Heart right ventricle (tissue), 16 donors: ENCODE measurements at regions not wholly inside any gene's neighbourhood (a gene's known extent, or its start where the extent isn't known, plus 50 kb on each side); places are given as distances from the start of the nearest gene placed in this dataset.

Experiments used
- ATAC-seq, 8 donors: fragments of 200-7000 bp; cut with Tn5 transposase; one replicate each; pipeline ENCODE4 v1.9.1; 2020; ENCODE audit warnings: mild to moderate bottlenecking in 8 of 8, moderate library complexity in 8 of 8, moderate number of reproducible peaks in 1 of 8
- DNase-seq, 2 donors: peaks; one replicate each; pipeline ENCODE4 v3.0.0-alpha.2; 2020
- H3K27ac ChIP-seq, 10 donors: fragments of 200-600 bp; sonication (generic) in 2 of 10; one replicate each; pipeline versions ENCODE4 v1.5.0 to v1.8.0; 2020 to 2022; ENCODE audit warnings: mild to moderate bottlenecking in 3 of 10
- H3K27me3 ChIP-seq, 7 donors: fragments of 200-600 bp; one replicate each; pipeline ENCODE4 v1.8.0; 2021 to 2022; ENCODE audit warnings: mild to moderate bottlenecking in 2 of 7
- H3K36me3 ChIP-seq, 9 donors: fragments of 200-600 bp; sonication (generic) in 1 of 9; one replicate each; pipeline versions ENCODE4 v1.5.0 to v1.8.0; 2020 to 2022; ENCODE audit warnings: mild to moderate bottlenecking in 2 of 9
- H3K4me1 ChIP-seq, 9 donors: fragments of 200-600 bp; sonication (generic) in 1 of 9; one replicate each; pipeline versions ENCODE4 v1.5.0 to v1.8.0; 2020 to 2022; ENCODE audit warnings: mild to moderate bottlenecking in 4 of 9
- H3K4me3 ChIP-seq, 10 donors: fragments of 200-600 bp; sonication (generic) in 2 of 10; one replicate each; pipeline versions ENCODE4 v1.5.0 to v1.8.0; 2020 to 2022; ENCODE audit warnings: mild to moderate bottlenecking in 7 of 10, moderate library complexity in 2 of 10
- H3K9me3 ChIP-seq, 11 donors: fragments of 200-600 bp in 10 of 11; sonication (generic) in 2 of 11; one replicate each; pipeline versions ENCODE4 v1.5.0 to v1.8.0; 2013 to 2022; ENCODE audit warnings: mild to moderate bottlenecking in 2 of 11, control low read depth in 1 of 11, moderate library complexity in 1 of 11
- WGBS, 2 donors: extraction: QIAGEN DNeasy Blood & Tissue Kit; methylation state at CpG; one replicate each; pipeline ENCODE4 v1.1.7; 2013; ENCODE audit warnings: inconsistent platforms in 1 of 2; 5-methylcytosine and 5-hydroxymethylcytosine counted together
- intact Hi-C, 10 donors: fragments of 100-400 bp; cut with DNase I; formaldehyde crosslinking; loops; one replicate each; pipeline versions ENCODE4 v1.11.1 to v1.14.2; 2022
- TF ChIP-seq, protein P1 (sequence below), 9 donors: fragments of 200-600 bp; sonication (generic) in 2 of 9; IDR thresholded peaks; one replicate each; pipeline versions ENCODE4 v1.5.0 to v1.8.0; 2021 to 2022; ENCODE audit warnings: antibody characterized with exemption in 9 of 9, mild to moderate bottlenecking in 5 of 9, moderate library complexity in 1 of 9
- donor health status: Arrhythmogenic right ventricular cardiomyopathy.
- donor health status: ischemic (EF 13 %, LVEDD 7.1; RV severe dilation, severe dysfunction).
- donor health status: healthy with polysubstance abuse.
- donor health status: DM: no; HTN: yes; CAD: no.
- donor health status: DM: no; HTN: no; CAD: no.
- donor health status: ischemic (EF 25% LVEDD 6.9; RV normal size, moderate dysfunction).
- donor health status: ischemic (EF 25% LVEDD 5.7; RV mildly dilated, moderate dysfunction).
- donor health status: healthy.
- donor health status: DM: yes; HTN: yes; CAD: no.
- donor health status: Ischemic cardiomyopathy.
- donor health status: ischemic (EF 35%, LVEDD 5.7; RV mildly dilated, moderate dysfunction).
- donor health status: nonischemic (EF 11% LVEDD 7.7; RV severe dilation, severe dysfunction).
- donor health status: DM: yes; HTN: yes; CAD: no.
- donor health status: PGD.
- donor health status: ischemic (EF 29% LVEDD 5.4; RV normal size, mild dysfunction).
- donor health status: nonischemic (EF 23%, LVEDD 6.1; RV moderate dilation, normal function).

GRCh38 chr1:229110986-229111385 is 159.9 kb upstream of the RAB4A start:
- intact Hi-C loops: no loop called here

GRCh38 chr1:229111703-229112319 is 159.1 kb upstream of the RAB4A start:
- intact Hi-C loops: no loop called here
- H3K4me1 ChIP-seq: peaks cover 0 to 12% (median 0%) of the 10 kb centered on the region in 9 donors
- WGBS, 2 donors: 87 to 89% methylated on average over 6 of the region's 6 CpGs
- ATAC-seq: no peak
- no peak overlapping the region for H3K4me3 ChIP-seq
- no peak overlapping the region for H3K27ac ChIP-seq
- H3K27me3 ChIP-seq: peaks cover 0 to 17% (median 0%) of the 10 kb centered on the region in 7 donors
- TF ChIP-seq, protein P1, sequence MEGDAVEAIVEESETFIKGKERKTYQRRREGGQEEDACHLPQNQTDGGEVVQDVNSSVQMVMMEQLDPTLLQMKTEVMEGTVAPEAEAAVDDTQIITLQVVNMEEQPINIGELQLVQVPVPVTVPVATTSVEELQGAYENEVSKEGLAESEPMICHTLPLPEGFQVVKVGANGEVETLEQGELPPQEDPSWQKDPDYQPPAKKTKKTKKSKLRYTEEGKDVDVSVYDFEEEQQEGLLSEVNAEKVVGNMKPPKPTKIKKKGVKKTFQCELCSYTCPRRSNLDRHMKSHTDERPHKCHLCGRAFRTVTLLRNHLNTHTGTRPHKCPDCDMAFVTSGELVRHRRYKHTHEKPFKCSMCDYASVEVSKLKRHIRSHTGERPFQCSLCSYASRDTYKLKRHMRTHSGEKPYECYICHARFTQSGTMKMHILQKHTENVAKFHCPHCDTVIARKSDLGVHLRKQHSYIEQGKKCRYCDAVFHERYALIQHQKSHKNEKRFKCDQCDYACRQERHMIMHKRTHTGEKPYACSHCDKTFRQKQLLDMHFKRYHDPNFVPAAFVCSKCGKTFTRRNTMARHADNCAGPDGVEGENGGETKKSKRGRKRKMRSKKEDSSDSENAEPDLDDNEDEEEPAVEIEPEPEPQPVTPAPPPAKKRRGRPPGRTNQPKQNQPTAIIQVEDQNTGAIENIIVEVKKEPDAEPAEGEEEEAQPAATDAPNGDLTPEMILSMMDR (IDR thresholded peaks at IDR 0.05): no peak
- H3K9me3 ChIP-seq: no peaks in the 10 kb centered on the region
- DNase-seq: no peak
- H3K36me3 ChIP-seq: no peaks in the 10 kb centered on the region

More at GRCh38 chr1:229110986-229111385, 159.9 kb upstream of the RAB4A start:
- H3K36me3 ChIP-seq: no peaks in the 10 kb centered on the region
- H3K27ac ChIP-seq: no peak overlapping the region
- H3K9me3 ChIP-seq: no peaks in the 10 kb centered on the region
- WGBS, 2 donors: 91 to 95% methylated on average over 1 of the region's 1 CpG
- ATAC-seq: no peak
- H3K4me1 ChIP-seq: peaks cover 0 to 12% (median 0%) of the 10 kb centered on the region in 9 donors
- peaks cover 0 to 25% (median 0%) of the 10 kb centered on the region in 7 donors for H3K27me3 ChIP-seq
- TF ChIP-seq, protein P1 (IDR thresholded peaks at IDR 0.05): no peak
- H3K4me3 ChIP-seq: no peak overlapping the region
- no peak for DNase-seq

DNA sequence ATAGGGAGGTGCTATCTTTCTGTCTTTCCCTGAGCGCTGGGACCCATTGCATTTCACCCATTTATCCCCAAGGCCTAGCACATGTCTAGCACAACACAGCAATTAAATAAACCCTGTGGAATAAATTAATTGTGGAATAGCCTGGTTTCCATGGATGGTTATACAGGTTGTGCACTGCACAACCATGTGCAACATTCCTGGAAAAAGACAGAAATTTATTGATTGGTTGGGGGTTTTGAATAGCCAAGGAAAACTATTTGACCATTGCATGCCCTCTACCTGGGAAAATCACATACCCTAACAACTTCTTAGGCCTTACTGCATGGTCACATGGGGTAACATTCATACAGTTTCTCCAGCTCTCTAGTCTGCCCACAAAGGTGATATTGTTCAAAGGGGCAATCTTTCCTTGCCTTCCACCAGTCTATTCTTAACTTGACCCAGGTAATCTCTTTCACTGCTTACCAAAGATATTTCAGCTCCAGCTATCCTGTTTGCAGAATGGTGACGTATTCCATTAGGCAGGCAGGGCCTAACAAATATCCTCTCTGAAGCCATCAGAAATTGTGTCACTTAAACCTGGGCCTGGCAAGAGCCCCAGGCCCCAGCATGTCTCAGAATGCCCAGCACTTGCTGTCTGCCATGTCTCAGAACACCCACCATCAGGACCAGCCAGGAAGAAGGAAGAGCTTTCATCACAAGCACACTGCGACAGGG is 157.9 kb upstream of the RAB4A start:
- no peak overlapping the region for H3K4me3 ChIP-seq

GRCh38 chr1:229114315-229114714 is 156.6 kb upstream of the RAB4A start:
- Histone ChIP-seq H3K4me3 (no peak overlapping the region), H3K27ac (no peak overlapping the region), H3K27me3 (peaks cover 0 to 21% (median 0%) of the 10 kb centered on the region in 7 donors), H3K9me3 (no peaks in the 10 kb centered on the region), H3K36me3 (no peaks in the 10 kb centered on the region), H3K4me1 (peaks cover 0 to 15% (median 9%) of the 10 kb centered on the region in 9 donors)
- DNase-seq: no peak
- TF ChIP-seq, protein P1 (IDR thresholded peaks at IDR 0.05): no peak
- 47 to 50% methylated on average over 5 of the region's 5 CpGs for WGBS, 2 donors
- no peak for ATAC-seq
- intact Hi-C loops: no loop called here

More for the DNA sequence above, 157.9 kb upstream of the RAB4A start:
- TF ChIP-seq, protein P1 (IDR thresholded peaks at IDR 0.05): no peak
- 100% methylated on average over 3 of the region's 3 CpGs for WGBS, 2 donors
- intact Hi-C loops: no loop called here
- no peaks in the 10 kb centered on the region for H3K9me3 ChIP-seq
- no peak overlapping the region for H3K27ac ChIP-seq
- ATAC-seq (no peak), DNase-seq (no peak)
- peaks cover 0 to 22% (median 0%) of the 10 kb centered on the region in 7 donors for H3K27me3 ChIP-seq
- no peaks in the 10 kb centered on the region for H3K36me3 ChIP-seq
- H3K4me1 ChIP-seq: peaks cover 0 to 18% (median 5%) of the 10 kb centered on the region in 9 donors
